ENCODE measurements at regions not wholly inside any gene's neighbourhood (a gene's known extent, or its start where the extent isn't known, plus 50 kb on each side); places are given as distances from the start of the nearest gene placed in this dataset.

GRCh38 chr22:34430386-34430785, 510.1 kb upstream of the LARGE1 start:
- H3K4me3 ChIP-seq (ENCODE audit: low read length): no peak overlapping the region
- POLR2A ChIA-PET: no interaction called here
- H3K36me3 ChIP-seq (ENCODE audit: insufficient read depth, low read length): no peaks in the 10 kb centered on the region
- DNase-seq (no peak), ATAC-seq (ENCODE audit: poor library complexity) (no peak)
- Mint-ChIP-seq H3K27me3 (no peaks in the 10 kb centered on the region), H3K27ac (no peak overlapping the region), H3K4me3 (no peak overlapping the region), H3K36me3 (ENCODE audit: low read depth) (no peaks in the 10 kb centered on the region), H3K9me3 (peaks cover 6% of the 10 kb centered on the region), H3K4me1 (ENCODE audit: low read depth) (no peaks in the 10 kb centered on the region)
- no peaks in the 10 kb centered on the region for H3K4me1 ChIP-seq (ENCODE audit: insufficient read depth, low read length)
- CTCF ChIA-PET: no interaction called here
- H3K27ac ChIP-seq (ENCODE audit: low read depth in 1 of 2, low read length in 2 of 2): no peak overlapping the region
- no peak for TF ChIP-seq CTCF (IDR thresholded peaks at IDR 0.05)
- intact Hi-C loops (cut with DNase I, micrococcal nuclease): no loop called here
- H3K9me3 ChIP-seq (ENCODE audit: control insufficient read depth in 1 of 2, insufficient read depth in 1 of 2, low read length in 2 of 2): peaks cover 0 to 3% of the 10 kb centered on the region in 2 experiments
- H3K27me3 ChIP-seq (ENCODE audit: control insufficient read depth in 1 of 2, insufficient read depth in 2 of 2, low read length in 2 of 2): no peaks in the 10 kb centered on the region

GRCh38 chr22:34434371-34434770, 514.1 kb upstream of the LARGE1 start:
- H3K36me3 Mint-ChIP-seq (ENCODE audit: low read depth): no peaks in the 10 kb centered on the region
- ATAC-seq (ENCODE audit: poor library complexity): no peak
- no peaks in the 10 kb centered on the region for H3K4me1 Mint-ChIP-seq (ENCODE audit: low read depth)
- POLR2A ChIA-PET: no interaction called here
- Histone ChIP-seq H3K4me1 (ENCODE audit: insufficient read depth, low read length) (no peaks in the 10 kb centered on the region), H3K4me3 (ENCODE audit: low read length) (no peak overlapping the region), H3K27me3 (ENCODE audit: control insufficient read depth in 1 of 2, insufficient read depth in 2 of 2, low read length in 2 of 2) (no peaks in the 10 kb centered on the region), H3K27ac (ENCODE audit: low read depth in 1 of 2, low read length in 2 of 2) (no peak overlapping the region), H3K9me3 (ENCODE audit: control insufficient read depth in 1 of 2, insufficient read depth in 1 of 2, low read length in 2 of 2) (peaks cover 0 to 7% of the 10 kb centered on the region in 2 experiments), H3K36me3 (ENCODE audit: insufficient read depth, low read length) (no peaks in the 10 kb centered on the region)
- intact Hi-C loops (cut with DNase I, micrococcal nuclease): no loop called here
- H3K27ac Mint-ChIP-seq: no peak overlapping the region
- CTCF ChIA-PET: interaction anchor here (0.6 kb wide), 1 partner anchor 10 kb away, joined by 4 read pairs; no protein-coding TSS in a partner anchor
- no peak for DNase-seq
- TF ChIP-seq CTCF (IDR thresholded peaks at IDR 0.05): no peak
- no peaks in the 10 kb centered on the region for H3K27me3 Mint-ChIP-seq
- no peak overlapping the region for H3K4me3 Mint-ChIP-seq
- peaks cover 13% of the 10 kb centered on the region for H3K9me3 Mint-ChIP-seq

GRCh38 chr22:34437140-34437539, 516.9 kb upstream of the LARGE1 start:
- ChIA-PET POLR2A (no interaction called here), CTCF (no interaction called here)
- no peaks in the 10 kb centered on the region for H3K36me3 ChIP-seq (ENCODE audit: insufficient read depth, low read length)
- no peak overlapping the region for H3K4me3 ChIP-seq (ENCODE audit: low read length)
- ATAC-seq (ENCODE audit: poor library complexity) (no peak), DNase-seq (no peak)
- no peaks in the 10 kb centered on the region for H3K27me3 ChIP-seq (ENCODE audit: control insufficient read depth in 1 of 2, insufficient read depth in 2 of 2, low read length in 2 of 2)
- Mint-ChIP-seq H3K27me3 (no peaks in the 10 kb centered on the region), H3K36me3 (ENCODE audit: low read depth) (no peaks in the 10 kb centered on the region), H3K4me3 (no peak overlapping the region), H3K27ac (no peak overlapping the region), H3K4me1 (ENCODE audit: low read depth) (no peaks in the 10 kb centered on the region), H3K9me3 (peaks cover 13% of the 10 kb centered on the region)
- H3K9me3 ChIP-seq (ENCODE audit: control insufficient read depth in 1 of 2, insufficient read depth in 1 of 2, low read length in 2 of 2): peaks cover 0 to 4% of the 10 kb centered on the region in 2 experiments
- H3K27ac ChIP-seq (ENCODE audit: low read depth in 1 of 2, low read length in 2 of 2): no peak overlapping the region
- no peaks in the 10 kb centered on the region for H3K4me1 ChIP-seq (ENCODE audit: insufficient read depth, low read length)
- TF ChIP-seq CTCF (IDR thresholded peaks at IDR 0.05): no peak
- intact Hi-C loops (cut with DNase I, micrococcal nuclease): no loop called here
